ENCODE measurements at regions not wholly inside any gene's neighbourhood (a gene's known extent, or its start where the extent isn't known, plus 50 kb on each side); places are given as distances from the start of the nearest gene placed in this dataset.
"Not testable (repeated sequence)": the region's sequence is repeated elsewhere in the genome, so short reads cannot be mapped to it uniquely, and the experiment has no call there.

- Mint-ChIP-seq H3K27me3 (ENCODE audit: unreplicated experiment) (peaks cover 3% of the 10 kb centered on the region), H3K36me3 (ENCODE audit: unreplicated experiment) (no peaks in the 10 kb centered on the region), H3K4me3 (ENCODE audit: unreplicated experiment) (no peak overlapping the region), H3K9me3 (ENCODE audit: unreplicated experiment) (no peaks in the 10 kb centered on the region), H3K27ac (ENCODE audit: unreplicated experiment) (no peak overlapping the region), H3K4me1 (ENCODE audit: unreplicated experiment) (no peaks in the 10 kb centered on the region)
- no peak for TF ChIP-seq CTCF (IDR thresholded peaks at IDR 0.05)
- DNase-seq (ENCODE audit: extremely low spot score, unreplicated experiment) = no peak
These were observed 1744.4 kb upstream of the ADGRL3 start for GRCh38 chr4:59455751-59456150.

- no peak overlapping the region for H3K27ac Mint-ChIP-seq (ENCODE audit: unreplicated experiment)
- H3K9me3 Mint-ChIP-seq (ENCODE audit: unreplicated experiment) = no peaks in the 10 kb centered on the region
- no peak for DNase-seq (ENCODE audit: extremely low spot score, unreplicated experiment)
- H3K4me1 Mint-ChIP-seq (ENCODE audit: unreplicated experiment) = no peaks in the 10 kb centered on the region
- H3K36me3 Mint-ChIP-seq (ENCODE audit: unreplicated experiment) = no peaks in the 10 kb centered on the region
- H3K27me3 Mint-ChIP-seq (ENCODE audit: unreplicated experiment) = no peaks in the 10 kb centered on the region
- TF ChIP-seq CTCF (IDR thresholded peaks at IDR 0.05) = no peak
- H3K4me3 Mint-ChIP-seq (ENCODE audit: unreplicated experiment) = no peak overlapping the region
These were observed 1742.5 kb upstream of the ADGRL3 start for GRCh38 chr4:59457576-59457975.

- DNase-seq (ENCODE audit: extremely low spot score, unreplicated experiment) = no peak
- no peak overlapping the region for H3K4me3 Mint-ChIP-seq (ENCODE audit: unreplicated experiment)
- H3K27me3 Mint-ChIP-seq (ENCODE audit: unreplicated experiment) = no peaks in the 10 kb centered on the region
- H3K4me1 Mint-ChIP-seq (ENCODE audit: unreplicated experiment) = no peaks in the 10 kb centered on the region
- H3K36me3 Mint-ChIP-seq (ENCODE audit: unreplicated experiment) = no peaks in the 10 kb centered on the region
- no peak for TF ChIP-seq CTCF (IDR thresholded peaks at IDR 0.05)
- peaks cover 19% of the 10 kb centered on the region for H3K9me3 Mint-ChIP-seq (ENCODE audit: unreplicated experiment)
- H3K27ac Mint-ChIP-seq (ENCODE audit: unreplicated experiment) = no peak overlapping the region
These were observed 1715.2 kb upstream of the ADGRL3 start for GRCh38 chr4:59484944-59485343.

GRCh38 chr4:59500103-59500502 lies 1700.0 kb upstream of the ADGRL3 start:
- Mint-ChIP-seq H3K27ac (ENCODE audit: unreplicated experiment) (no peak overlapping the region), H3K4me1 (ENCODE audit: unreplicated experiment) (no peaks in the 10 kb centered on the region), H3K9me3 (ENCODE audit: unreplicated experiment) (no peaks in the 10 kb centered on the region), H3K4me3 (ENCODE audit: unreplicated experiment) (no peak overlapping the region), H3K36me3 (ENCODE audit: unreplicated experiment) (no peaks in the 10 kb centered on the region), H3K27me3 (ENCODE audit: unreplicated experiment) (peaks cover 3% of the 10 kb centered on the region)
- no peak for DNase-seq (ENCODE audit: extremely low spot score, unreplicated experiment)
- no peak for TF ChIP-seq CTCF (IDR thresholded peaks at IDR 0.05)

- Mint-ChIP-seq H3K9me3 (ENCODE audit: unreplicated experiment) (no peaks in the 10 kb centered on the region), H3K4me1 (ENCODE audit: unreplicated experiment) (no peaks in the 10 kb centered on the region), H3K27ac (ENCODE audit: unreplicated experiment) (no peak overlapping the region), H3K4me3 (ENCODE audit: unreplicated experiment) (no peak overlapping the region), H3K36me3 (ENCODE audit: unreplicated experiment) (no peaks in the 10 kb centered on the region), H3K27me3 (ENCODE audit: unreplicated experiment) (peaks cover 3% of the 10 kb centered on the region)
- no peak for DNase-seq (ENCODE audit: extremely low spot score, unreplicated experiment)
- TF ChIP-seq CTCF (IDR thresholded peaks at IDR 0.05) = no peak
These were observed 1696.4 kb upstream of the ADGRL3 start for GRCh38 chr4:59503731-59504130.

- not testable (repeated sequence) for H3K9me3 Mint-ChIP-seq (ENCODE audit: unreplicated experiment); H3K27ac Mint-ChIP-seq (ENCODE audit: unreplicated experiment); DNase-seq (ENCODE audit: extremely low spot score, unreplicated experiment); H3K27me3 Mint-ChIP-seq (ENCODE audit: unreplicated experiment); H3K4me1 Mint-ChIP-seq (ENCODE audit: unreplicated experiment); H3K4me3 Mint-ChIP-seq (ENCODE audit: unreplicated experiment); H3K36me3 Mint-ChIP-seq (ENCODE audit: unreplicated experiment)
These were observed 1688.3 kb upstream of the ADGRL3 start for GRCh38 chr4:59511809-59512208.
